ENCODE measurements at regions not wholly inside any gene's neighbourhood (a gene's known extent, or its start where the extent isn't known, plus 50 kb on each side); places are given as distances from the start of the nearest gene placed in this dataset.

GRCh38 chr5:82931110-82931509 lies 146.1 kb downstream of the TMEM167A start:
- H3K36me3 Mint-ChIP-seq (ENCODE audit: low read depth): peaks cover 10% of the 10 kb centered on the region
- peaks cover 5% of the 10 kb centered on the region for H3K9me3 Mint-ChIP-seq
- peaks cover 7% of the 10 kb centered on the region for H3K4me1 Mint-ChIP-seq
- H3K4me3 Mint-ChIP-seq: no peak overlapping the region
- H3K27ac Mint-ChIP-seq: peak overlapping the region in 1 of 3 experiments; percentile 7
- TF ChIP-seq CTCF (IDR thresholded peaks at IDR 0.05; ENCODE audit: unreplicated experiment in 3 of 3): no peak
- H3K27me3 Mint-ChIP-seq (ENCODE audit: low read depth): no peaks in the 10 kb centered on the region

GRCh38 chr5:82925061-82925411 lies 152.2 kb downstream of the TMEM167A start:
- peaks cover 40% of the 10 kb centered on the region for H3K4me1 Mint-ChIP-seq
- H3K27ac Mint-ChIP-seq: peak overlapping the region; percentile 85 to 92 (median 88)
- H3K9me3 Mint-ChIP-seq: no peaks in the 10 kb centered on the region
- H3K4me3 Mint-ChIP-seq: peak overlapping the region in 2 of 3 experiments; percentile 5 to 8
- H3K36me3 Mint-ChIP-seq (ENCODE audit: low read depth): no peaks in the 10 kb centered on the region
- H3K27me3 Mint-ChIP-seq (ENCODE audit: low read depth): peaks cover 3% of the 10 kb centered on the region
- TF ChIP-seq CTCF (IDR thresholded peaks at IDR 0.05; ENCODE audit: unreplicated experiment in 3 of 3): no peak

GRCh38 chr5:82924226-82925060 lies 152.8 kb downstream of the TMEM167A start:
- Mint-ChIP-seq H3K4me1 (peaks cover 41% of the 10 kb centered on the region), H3K27me3 (ENCODE audit: low read depth) (peaks cover 3% of the 10 kb centered on the region), H3K36me3 (ENCODE audit: low read depth) (no peaks in the 10 kb centered on the region), H3K27ac (peak overlapping the region; percentile 85 to 92 (median 88)), H3K4me3 (peak overlapping the region in 2 of 3 experiments; percentile 5 to 8), H3K9me3 (no peaks in the 10 kb centered on the region)
- no peak for TF ChIP-seq CTCF (IDR thresholded peaks at IDR 0.05; ENCODE audit: unreplicated experiment in 3 of 3)

- peaks cover 4% of the 10 kb centered on the region for H3K9me3 Mint-ChIP-seq
- TF ChIP-seq CTCF (IDR thresholded peaks at IDR 0.05; ENCODE audit: unreplicated experiment in 3 of 3): peak in 1 of 3 experiments; percentile 5
- H3K4me1 Mint-ChIP-seq: peaks cover 41% of the 10 kb centered on the region
- no peaks in the 10 kb centered on the region for H3K36me3 Mint-ChIP-seq (ENCODE audit: low read depth)
- H3K27ac Mint-ChIP-seq: peak overlapping the region; percentile 58 to 92 (median 88)
- H3K27me3 Mint-ChIP-seq (ENCODE audit: low read depth): peaks cover 3% of the 10 kb centered on the region
- H3K4me3 Mint-ChIP-seq: no peak overlapping the region
Observed at GRCh38 chr5:82922086-82922734, 155.0 kb downstream of the TMEM167A start.

- H3K4me3 Mint-ChIP-seq: no peak overlapping the region
- peaks cover 4% of the 10 kb centered on the region for H3K27me3 Mint-ChIP-seq (ENCODE audit: low read depth)
- peaks cover 19% of the 10 kb centered on the region for H3K36me3 Mint-ChIP-seq (ENCODE audit: low read depth)
- H3K27ac Mint-ChIP-seq: peak overlapping the region in 1 of 3 experiments; percentile 44
- H3K9me3 Mint-ChIP-seq: peaks cover 21% of the 10 kb centered on the region
- H3K4me1 Mint-ChIP-seq: peaks cover 24% of the 10 kb centered on the region
- no peak for TF ChIP-seq CTCF (IDR thresholded peaks at IDR 0.05; ENCODE audit: unreplicated experiment in 3 of 3)
Observed at GRCh38 chr5:82918311-82919031, 158.7 kb downstream of the TMEM167A start.

All from nephron (organoid).